CD14-positive monocyte (primary cell): ENCODE measurements at regions not wholly inside any gene's neighbourhood (a gene's known extent, or its start where the extent isn't known, plus 50 kb on each side); places are given as distances from the start of the nearest gene placed in this dataset.

ENCODE experiments used
- DNase-seq, 3 donors: peaks; one replicate each; pipeline ENCODE4 v3.0.0-alpha.2; 2011 to 2022
- H2AFZ ChIP-seq: 2 replicates; pipeline ENCODE4 v1.6.0; 2012; ENCODE audit warnings: mild to moderate bottlenecking, low read depth, low read length, inconsistent platforms; ENCODE audit not compliant: insufficient read depth, poor library complexity, severe bottlenecking
- H3K27ac ChIP-seq, 2 donors: 1 replicate in 1 of 2; 2 replicates in 1 of 2; pipeline ENCODE4 v1.5.1; 2012 to 2013; ENCODE audit warnings: low read length in 2 of 2, control low read depth in 1 of 2, inconsistent platforms in 1 of 2, low read depth in 1 of 2, mild to moderate bottlenecking in 1 of 2
- H3K27me3 ChIP-seq, 2 donors: one replicate each; pipeline versions ENCODE4 v1.6.0 to v1.6.1; 2011 to 2013; ENCODE audit warnings: low read length in 2 of 2; ENCODE audit not compliant: control insufficient read depth in 2 of 2, insufficient read depth in 2 of 2
- H3K36me3 ChIP-seq, 2 donors: replicated peaks in 1 of 2; 1 replicate in 1 of 2; 2 replicates in 1 of 2; pipeline versions ENCODE4 v1.5.1 to v1.6.1; 2012 to 2013; ENCODE audit warnings: low read length in 2 of 2, control low read depth in 1 of 2, inconsistent platforms in 1 of 2, mild to moderate bottlenecking in 1 of 2; ENCODE audit not compliant: insufficient read depth in 2 of 2, control insufficient read depth in 1 of 2
- H3K4me1 ChIP-seq, 2 donors: 1 replicate in 1 of 2; 2 replicates in 1 of 2; pipeline versions ENCODE4 v1.5.1 to v1.6.1; 2012 to 2013; ENCODE audit warnings: low read length in 2 of 2, control low read depth in 1 of 2, inconsistent platforms in 1 of 2, mild to moderate bottlenecking in 1 of 2, moderate library complexity in 1 of 2; ENCODE audit not compliant: insufficient read depth in 2 of 2, control insufficient read depth in 1 of 2
- H3K4me2 ChIP-seq: replicated peaks from 2 replicates; pipeline ENCODE3; 2012; ENCODE audit warnings: low read length, moderate library complexity, mild to moderate bottlenecking; ENCODE audit not compliant: poor library complexity, severe bottlenecking; ENCODE audit errors: extremely low read depth
- H3K4me3 ChIP-seq, 3 experiments: fragments of 200-600 bp in 1 of 3; sonication (generic) in 1 of 3; replicated peaks in 1 of 3; 1 replicate in 2 of 3; 2 replicates in 1 of 3; pipeline ENCODE4 v1.5.1; 2011 to 2013; ENCODE audit warnings: low read length in 3 of 3, mild to moderate bottlenecking in 3 of 3, control low read depth in 2 of 3, low read depth in 2 of 3, inconsistent platforms in 1 of 3, moderate library complexity in 1 of 3
- H3K79me2 ChIP-seq: 2 replicates; pipeline ENCODE4 v1.6.0; 2012; ENCODE audit warnings: mild to moderate bottlenecking, control low read depth, inconsistent platforms, low read length, moderate library complexity; ENCODE audit not compliant: insufficient read depth
- H3K9ac ChIP-seq: 2 replicates; pipeline ENCODE4 v1.6.0; 2017; ENCODE audit warnings: low read length, mild to moderate bottlenecking; ENCODE audit not compliant: insufficient read depth, poor library complexity, severe bottlenecking
- H3K9me3 ChIP-seq, 2 donors: replicated peaks in 1 of 2; 1 replicate in 1 of 2; 2 replicates in 1 of 2; pipeline versions ENCODE4 v1.5.1 to v1.6.1; 2012 to 2013; ENCODE audit warnings: low read length in 2 of 2, control low read depth in 1 of 2; ENCODE audit not compliant: control insufficient read depth in 1 of 2, insufficient read depth in 1 of 2
- H4K20me1 ChIP-seq: 2 replicates; pipeline ENCODE4 v1.6.0; 2012; ENCODE audit warnings: mild to moderate bottlenecking, low read length, control low read depth, moderate library complexity; ENCODE audit not compliant: insufficient read depth
- H3K27ac Mint-ChIP-seq, 7 donors: one replicate each; pipeline ENCODE4 v1.8.0; 2020; ENCODE audit warnings: mild to moderate bottlenecking in 7 of 7, mixed read lengths in 7 of 7, moderate library complexity in 6 of 7, inconsistent platforms in 2 of 7
- H3K27me3 Mint-ChIP-seq, 3 donors: one replicate each; pipeline ENCODE4 v1.8.0; 2021 to 2022; ENCODE audit warnings: low read depth in 3 of 3, mild to moderate bottlenecking in 3 of 3, mixed read lengths in 3 of 3, moderate library complexity in 3 of 3, inconsistent platforms in 1 of 3
- H3K36me3 Mint-ChIP-seq, 2 donors: one replicate each; pipeline ENCODE4 v1.8.0; 2020; ENCODE audit warnings: mixed read lengths in 2 of 2, inconsistent platforms in 1 of 2, mild to moderate bottlenecking in 1 of 2
- H3K4me1 Mint-ChIP-seq: one replicate; pipeline ENCODE4 v1.8.0; 2020; ENCODE audit warnings: mild to moderate bottlenecking, mixed read lengths
- H3K4me3 Mint-ChIP-seq, 2 donors: one replicate each; pipeline ENCODE4 v1.8.0; 2020; ENCODE audit warnings: mild to moderate bottlenecking in 2 of 2, mixed read lengths in 2 of 2, moderate library complexity in 1 of 2
- H3K9me3 Mint-ChIP-seq, 7 donors: one replicate each; pipeline ENCODE4 v1.8.0; 2020 to 2022; ENCODE audit warnings: mixed read lengths in 7 of 7, mild to moderate bottlenecking in 6 of 7, moderate library complexity in 6 of 7, inconsistent platforms in 2 of 7
- WGBS: methylation state at CpG from one replicate; pipeline ENCODE4 v1.1.5; 2013; ENCODE audit warnings: missing lambda C conversion rate; ENCODE audit not compliant: insufficient coverage; 5-methylcytosine and 5-hydroxymethylcytosine counted together
- intact Hi-C, 2 donors: fragments of 100-400 bp; cut with micrococcal nuclease; formaldehyde crosslinking; loops; one replicate each; pipeline versions ENCODE4 v1.15.0 to v1.15.1; 2023
- TF ChIP-seq, protein P1 (sequence below): fragments of 200-600 bp; IDR thresholded peaks from one replicate; pipeline ENCODE4 v1.8.0; 2022; ENCODE audit warnings: antibody characterized with exemption, mild to moderate bottlenecking

DNA sequence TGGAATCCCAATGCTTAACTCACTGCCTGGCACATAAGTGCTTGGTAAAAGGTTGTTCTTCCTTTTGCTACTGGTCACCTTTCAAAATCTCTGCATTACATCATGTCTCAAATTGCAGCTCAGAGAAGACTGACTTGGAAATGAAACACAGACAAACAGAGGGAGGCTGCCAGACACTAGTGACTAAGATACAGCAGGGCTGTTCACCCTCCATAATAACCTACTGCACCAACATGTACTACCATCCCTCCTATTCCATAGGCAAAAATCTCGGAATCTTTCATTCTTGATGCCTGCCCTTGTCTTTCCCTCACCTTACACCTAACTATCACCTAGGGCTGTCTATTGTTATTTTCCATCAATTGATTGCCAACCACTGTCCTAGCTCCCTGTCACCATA is 502.3 kb upstream of the ADAMTS9 start:
- H3K27ac ChIP-seq: no peak overlapping the region
- H3K4me3 Mint-ChIP-seq: no peak overlapping the region
- H3K36me3 Mint-ChIP-seq: no peaks in the 10 kb centered on the region
- intact Hi-C loops: no loop called here
- H3K36me3 ChIP-seq: no peaks in the 10 kb centered on the region
- H3K4me1 Mint-ChIP-seq: no peaks in the 10 kb centered on the region
- no peaks in the 10 kb centered on the region for H3K9me3 ChIP-seq
- TF ChIP-seq, protein P1, sequence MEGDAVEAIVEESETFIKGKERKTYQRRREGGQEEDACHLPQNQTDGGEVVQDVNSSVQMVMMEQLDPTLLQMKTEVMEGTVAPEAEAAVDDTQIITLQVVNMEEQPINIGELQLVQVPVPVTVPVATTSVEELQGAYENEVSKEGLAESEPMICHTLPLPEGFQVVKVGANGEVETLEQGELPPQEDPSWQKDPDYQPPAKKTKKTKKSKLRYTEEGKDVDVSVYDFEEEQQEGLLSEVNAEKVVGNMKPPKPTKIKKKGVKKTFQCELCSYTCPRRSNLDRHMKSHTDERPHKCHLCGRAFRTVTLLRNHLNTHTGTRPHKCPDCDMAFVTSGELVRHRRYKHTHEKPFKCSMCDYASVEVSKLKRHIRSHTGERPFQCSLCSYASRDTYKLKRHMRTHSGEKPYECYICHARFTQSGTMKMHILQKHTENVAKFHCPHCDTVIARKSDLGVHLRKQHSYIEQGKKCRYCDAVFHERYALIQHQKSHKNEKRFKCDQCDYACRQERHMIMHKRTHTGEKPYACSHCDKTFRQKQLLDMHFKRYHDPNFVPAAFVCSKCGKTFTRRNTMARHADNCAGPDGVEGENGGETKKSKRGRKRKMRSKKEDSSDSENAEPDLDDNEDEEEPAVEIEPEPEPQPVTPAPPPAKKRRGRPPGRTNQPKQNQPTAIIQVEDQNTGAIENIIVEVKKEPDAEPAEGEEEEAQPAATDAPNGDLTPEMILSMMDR: no peak
- H3K27me3 ChIP-seq: no peaks in the 10 kb centered on the region
- no peak overlapping the region for H2AFZ ChIP-seq
- H3K27me3 Mint-ChIP-seq: no peaks in the 10 kb centered on the region
- H3K4me3 ChIP-seq: no peak overlapping the region
- H3K27ac Mint-ChIP-seq: no peak overlapping the region
- no peak overlapping the region for H3K9ac ChIP-seq
- DNase-seq: no peak
- H3K4me1 ChIP-seq: no peaks in the 10 kb centered on the region
- H3K79me2 ChIP-seq: no peaks in the 10 kb centered on the region
- WGBS: 100% methylated on average over 1 of the region's 1 CpG
- peaks cover 0 to 14% (median 4%) of the 10 kb centered on the region in 7 donors for H3K9me3 Mint-ChIP-seq
- H4K20me1 ChIP-seq: no peaks in the 10 kb centered on the region
- H3K4me2 ChIP-seq: no peak overlapping the region

DNA sequence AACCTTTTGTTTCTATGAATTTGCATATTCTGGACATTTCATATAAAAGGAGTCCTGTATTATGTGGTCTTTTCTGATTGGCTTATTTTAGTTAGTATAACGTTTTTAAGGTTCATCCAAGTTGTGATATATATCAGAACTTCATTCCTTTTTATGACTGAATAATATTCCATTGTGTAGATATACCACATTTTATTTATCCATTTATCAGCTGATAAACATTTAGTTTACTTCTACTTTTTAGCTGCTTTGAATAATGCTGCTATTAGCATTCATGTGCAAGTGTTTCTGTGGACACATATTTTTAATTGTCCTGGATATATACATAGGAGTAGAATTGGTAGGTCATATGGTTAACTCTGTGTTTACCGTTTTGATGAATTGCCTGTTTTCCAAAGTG is 498.5 kb upstream of the ADAMTS9 start:
- no peak overlapping the region for H3K27ac ChIP-seq
- Mint-ChIP-seq H3K9me3 (peaks cover 0 to 11% (median 6%) of the 10 kb centered on the region in 7 donors), H3K36me3 (no peaks in the 10 kb centered on the region), H3K27me3 (no peaks in the 10 kb centered on the region), H3K4me1 (no peaks in the 10 kb centered on the region), H3K4me3 (no peak overlapping the region), H3K27ac (no peak overlapping the region)
- no peaks in the 10 kb centered on the region for H3K9me3 ChIP-seq
- H2AFZ ChIP-seq: no peak overlapping the region
- no peak for DNase-seq
- no peaks in the 10 kb centered on the region for H3K27me3 ChIP-seq
- no CpG with 5 or more reads among the region's 2 CpGs for WGBS
- no peaks in the 10 kb centered on the region for H3K4me1 ChIP-seq
- intact Hi-C loops: no loop called here
- H3K36me3 ChIP-seq: no peaks in the 10 kb centered on the region
- H4K20me1 ChIP-seq: no peaks in the 10 kb centered on the region
- H3K79me2 ChIP-seq: no peaks in the 10 kb centered on the region
- TF ChIP-seq, protein P1: no peak
- H3K9ac ChIP-seq: no peak overlapping the region
- no peak overlapping the region for H3K4me3 ChIP-seq
- no peak overlapping the region for H3K4me2 ChIP-seq
